ENCODE measurements at regions not wholly inside any gene's neighbourhood (a gene's known extent, or its start where the extent isn't known, plus 50 kb on each side); places are given as distances from the start of the nearest gene placed in this dataset.
"Not testable (repeated sequence)": the region's sequence is repeated elsewhere in the genome, so short reads cannot be mapped to it uniquely, and the experiment has no call there.

DNA sequence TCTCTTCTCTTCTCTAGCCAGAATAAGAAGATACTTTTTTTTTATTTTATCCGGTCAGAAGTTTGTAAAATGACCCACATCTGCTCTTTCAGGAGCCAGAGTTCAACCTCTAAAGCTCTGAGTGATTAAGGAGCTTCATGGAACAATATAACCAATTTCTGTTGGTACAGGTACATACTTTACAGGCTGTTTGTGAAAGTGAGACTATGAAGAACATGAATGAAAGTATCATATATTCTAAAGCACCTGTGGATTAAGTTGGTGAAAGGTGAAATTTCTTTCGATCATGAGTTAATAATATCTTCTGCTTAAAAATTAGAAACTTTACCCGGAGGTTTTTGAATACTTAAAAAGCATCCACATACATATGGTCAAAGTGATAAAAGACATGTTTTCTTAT lies 65.2 kb downstream of the DMRT2 start:
- no peak for DNase-seq (ENCODE audit: low spot score)

DNA sequence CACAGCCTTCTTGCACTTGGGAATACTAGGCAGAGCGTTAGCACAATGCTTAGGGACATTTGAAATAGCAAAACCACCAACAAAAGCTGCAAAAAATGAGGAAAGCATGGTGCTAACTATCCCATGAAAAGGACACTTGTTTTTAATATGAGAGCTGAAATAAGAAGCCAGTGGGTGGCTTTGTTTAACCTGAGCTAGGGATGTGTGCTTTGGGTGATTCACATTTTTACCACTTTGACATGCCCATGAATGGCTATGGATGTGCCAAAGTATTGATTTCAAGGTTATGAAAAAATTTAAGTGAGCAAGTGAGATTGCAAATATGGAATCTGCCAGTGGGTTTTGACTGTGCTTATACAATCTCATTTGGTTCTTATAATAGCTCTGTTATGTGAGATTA lies 67.3 kb downstream of the DMRT2 start:
- DNase-seq (ENCODE audit: low spot score) = no peak

DNA sequence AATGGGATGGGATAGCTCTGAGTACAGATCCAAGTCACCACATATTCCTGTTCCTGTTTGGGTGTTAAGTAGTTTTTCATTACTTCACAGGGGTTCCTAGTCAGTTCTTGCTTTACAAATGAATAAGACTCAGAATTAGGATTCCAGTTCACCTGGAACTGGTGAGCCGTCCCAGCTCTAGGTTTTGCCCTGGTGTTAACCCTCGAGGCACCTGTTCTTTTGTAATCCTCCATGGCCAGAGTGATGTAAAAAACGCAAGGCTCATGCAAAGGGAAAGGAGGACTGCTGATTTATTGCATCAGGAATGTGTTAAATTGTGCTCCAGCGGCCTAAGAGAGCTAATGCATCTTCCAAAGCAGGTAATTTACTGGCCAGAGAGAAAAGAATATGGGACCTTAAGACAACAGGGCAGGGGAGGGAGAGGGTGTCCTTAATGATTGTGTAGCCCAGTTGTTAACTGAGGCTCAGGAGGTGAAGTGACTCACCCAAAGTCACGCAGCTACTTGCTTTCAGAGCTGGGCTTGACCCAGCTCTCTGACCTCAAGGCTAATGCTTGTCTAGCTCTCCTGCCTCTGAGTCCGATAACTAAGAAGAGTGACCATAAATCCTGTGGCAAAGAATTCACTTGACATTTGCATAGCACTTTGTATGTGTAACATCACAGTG lies 70.5 kb downstream of the DMRT2 start:
- no peak for DNase-seq (ENCODE audit: low spot score)

DNA sequence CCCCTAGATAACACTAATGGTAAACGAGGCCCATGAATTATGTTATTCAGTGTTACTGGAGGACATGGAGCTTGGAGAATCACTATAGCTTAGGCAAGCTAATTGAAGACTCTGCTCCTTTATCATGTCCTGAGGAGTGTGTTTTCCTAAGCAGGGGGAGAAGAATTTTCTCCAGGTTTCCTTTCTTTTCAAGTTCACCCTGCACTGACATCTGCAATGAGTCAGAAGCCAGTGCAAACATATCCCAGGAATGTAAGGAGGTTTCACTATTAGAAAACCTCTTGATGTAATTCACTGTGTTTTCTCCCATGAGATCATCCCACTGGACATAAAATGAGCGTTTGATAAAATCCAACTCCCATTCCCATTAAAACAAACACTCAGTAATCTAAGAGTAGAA lies 75.6 kb downstream of the DMRT2 start:
- DNase-seq (ENCODE audit: low spot score) = peak; percentile 14

DNA sequence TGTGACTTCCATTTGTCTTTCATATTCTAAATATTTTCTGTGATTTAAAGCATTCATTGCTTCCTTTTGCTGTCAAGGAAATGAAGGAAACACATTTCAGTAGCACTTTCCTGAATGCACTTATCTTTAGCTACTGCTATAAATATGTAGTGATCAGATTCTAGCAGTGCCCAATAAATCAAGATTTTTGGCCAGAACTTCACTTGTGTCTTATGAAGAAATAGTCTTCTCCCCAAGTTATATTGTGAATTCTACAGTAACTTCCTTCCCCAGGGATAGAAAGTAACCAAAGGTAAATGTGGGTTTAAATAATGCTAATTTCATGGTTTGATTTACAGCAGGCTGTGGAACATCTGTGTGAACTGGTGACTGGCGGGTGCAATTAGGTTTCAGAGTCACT lies 77.9 kb downstream of the DMRT2 start:
- DNase-seq (ENCODE audit: low spot score) = no peak

DNA sequence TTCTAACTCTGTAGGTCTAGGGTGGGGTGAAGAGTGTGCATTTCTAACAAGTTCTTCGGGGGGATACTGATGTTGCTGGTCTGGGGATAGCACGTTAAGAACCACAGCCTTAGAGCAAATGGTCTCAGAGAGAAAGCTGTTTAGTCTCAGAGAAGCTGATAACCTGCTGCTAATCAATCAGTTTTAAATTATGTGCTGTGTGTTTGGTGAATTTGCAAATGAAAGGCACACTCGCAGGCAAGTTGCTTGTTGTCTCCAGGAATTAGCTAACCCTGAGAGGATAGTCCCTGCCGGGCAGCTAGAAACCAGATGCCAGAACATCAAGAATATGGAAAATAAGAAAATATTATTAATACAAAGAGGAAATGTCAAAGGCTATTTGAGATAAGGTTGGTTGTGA lies 79.2 kb downstream of the DMRT2 start:
- DNase-seq (ENCODE audit: low spot score) = no peak

DNA sequence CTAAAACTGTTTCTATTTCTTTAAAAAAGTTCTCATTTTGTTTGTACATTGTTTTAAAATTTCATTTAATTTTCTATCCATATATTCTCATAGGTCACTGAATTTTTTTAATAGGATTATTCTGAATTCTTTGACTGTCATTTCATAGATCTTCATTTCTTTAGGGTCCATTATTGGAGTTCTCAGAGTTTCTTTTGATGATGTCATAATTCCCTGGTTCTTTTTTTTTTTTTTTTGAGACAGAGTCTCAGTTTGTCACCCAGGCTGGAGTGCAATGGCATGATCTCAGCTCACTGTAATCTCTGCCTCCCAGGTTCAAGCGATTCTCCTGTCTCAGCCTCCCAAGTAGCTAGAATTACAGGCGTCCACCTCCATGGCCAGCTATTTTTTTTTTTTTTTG lies 89.9 kb downstream of the DMRT2 start:
- DNase-seq (ENCODE audit: low spot score) = no peak

DNA sequence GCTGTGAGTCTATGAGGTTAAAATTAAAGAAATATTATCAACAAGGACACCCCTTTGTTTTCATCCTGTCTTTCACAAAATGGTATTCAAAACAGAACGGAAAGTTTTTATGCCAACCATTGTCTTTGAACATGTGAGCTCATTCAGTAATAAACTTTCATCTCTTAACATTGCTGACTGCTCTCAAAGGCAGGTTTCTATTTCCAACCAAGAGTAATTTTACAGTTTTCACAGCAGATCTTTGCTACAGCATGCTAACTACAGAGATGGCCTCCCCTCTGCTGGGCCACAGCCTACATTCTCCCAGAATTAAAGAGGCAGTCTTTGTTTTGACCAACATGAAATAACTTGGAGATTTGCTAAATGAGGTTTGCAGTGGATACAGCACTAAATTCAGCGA lies 101.5 kb downstream of the DMRT2 start:
- no peak for DNase-seq (ENCODE audit: low spot score)

DNA sequence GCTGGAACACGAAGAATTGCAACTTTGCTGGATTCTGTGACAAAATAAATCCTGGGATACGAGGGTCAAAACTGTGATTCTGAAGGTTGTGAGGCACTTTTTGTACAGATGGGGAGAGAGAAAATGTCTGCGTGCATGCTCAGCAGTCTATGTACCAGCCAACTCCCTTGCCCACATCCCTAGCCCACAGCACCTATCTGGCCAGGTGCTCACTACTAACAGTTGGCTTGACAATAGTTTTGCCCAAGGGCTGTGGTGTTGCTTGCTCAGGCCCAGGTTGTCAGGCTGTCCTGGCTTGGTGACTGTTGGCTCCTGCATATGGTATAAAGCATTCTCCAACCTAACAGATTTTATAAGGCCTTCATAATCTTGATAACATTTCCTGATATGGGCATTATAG lies 102.0 kb downstream of the DMRT2 start:
- DNase-seq (ENCODE audit: low spot score) = no peak

DNA sequence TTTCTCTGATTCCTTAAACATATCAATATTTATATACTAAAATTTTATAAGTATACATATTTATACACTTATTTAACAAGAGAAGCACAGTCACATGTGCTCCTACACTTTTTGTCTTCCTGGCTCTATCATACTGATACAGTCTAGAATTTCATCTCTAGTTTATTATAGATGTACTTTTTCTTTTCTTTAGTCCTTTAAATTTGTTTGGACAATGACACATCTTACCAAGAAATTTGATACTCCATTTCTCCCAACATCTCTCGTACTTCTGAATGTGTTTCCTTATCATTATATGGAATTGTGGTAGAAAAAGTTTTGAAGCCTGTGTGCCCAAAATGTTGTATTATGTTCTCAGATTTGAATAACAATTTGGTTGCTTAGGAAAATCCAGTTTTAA lies 104.6 kb downstream of the DMRT2 start:
- DNase-seq (ENCODE audit: low spot score) = no peak

DNA sequence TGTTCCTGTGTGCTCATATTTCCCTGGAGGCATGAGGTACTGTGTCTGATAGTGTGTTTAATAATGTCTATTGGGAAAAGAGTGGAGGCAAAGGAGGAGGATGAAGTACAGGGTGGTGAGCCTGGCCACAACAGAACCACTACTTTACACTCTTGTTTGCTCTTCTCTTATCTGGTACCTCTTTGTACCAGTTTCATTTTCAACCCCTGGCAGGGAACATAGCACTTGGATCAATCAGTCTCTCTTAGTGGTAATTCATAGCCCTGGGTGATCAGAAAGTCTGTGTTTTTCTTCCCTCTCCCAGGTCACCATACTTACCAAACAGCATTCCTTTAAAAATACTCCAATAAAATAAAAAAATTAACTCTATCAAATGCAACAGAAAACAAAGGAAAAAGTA lies 105.4 kb downstream of the DMRT2 start:
- no peak for DNase-seq (ENCODE audit: low spot score)

DNA sequence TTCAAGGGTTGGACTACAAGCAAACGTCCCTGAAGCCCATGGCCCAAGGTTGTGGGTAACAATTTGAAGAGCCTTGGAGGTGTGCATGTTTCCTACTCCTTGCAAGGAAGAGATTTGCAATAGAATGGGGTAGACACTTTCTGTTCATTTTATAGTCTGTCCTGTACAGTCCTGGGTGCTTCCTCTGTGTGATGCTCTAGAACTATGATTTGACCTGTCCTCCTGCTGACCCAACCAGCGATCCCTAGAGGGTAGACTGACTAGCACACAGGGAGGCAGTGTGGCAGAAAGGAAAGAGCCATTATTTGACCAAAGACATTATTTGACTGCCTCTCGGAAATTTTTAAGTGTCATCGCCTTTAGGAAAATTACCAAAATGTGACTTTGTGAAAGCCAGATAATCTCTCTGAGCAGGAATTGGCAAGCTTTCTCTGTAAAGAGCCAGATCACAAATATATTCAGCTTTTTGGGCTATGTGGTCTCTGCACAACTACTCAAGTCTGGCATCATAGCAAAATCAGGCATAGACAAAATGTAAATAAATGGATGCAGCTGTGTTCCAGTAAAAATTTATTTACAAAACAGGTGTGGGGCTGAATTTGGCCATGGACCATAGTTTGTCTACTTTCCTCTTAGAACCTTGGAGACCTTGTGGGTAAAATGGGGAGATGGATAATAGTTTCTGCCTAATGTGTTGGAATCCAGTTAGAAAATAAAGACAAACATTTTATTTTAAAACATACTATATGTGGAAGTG lies 106.8 kb downstream of the DMRT2 start:
- no peak for DNase-seq (ENCODE audit: low spot score)

DNA sequence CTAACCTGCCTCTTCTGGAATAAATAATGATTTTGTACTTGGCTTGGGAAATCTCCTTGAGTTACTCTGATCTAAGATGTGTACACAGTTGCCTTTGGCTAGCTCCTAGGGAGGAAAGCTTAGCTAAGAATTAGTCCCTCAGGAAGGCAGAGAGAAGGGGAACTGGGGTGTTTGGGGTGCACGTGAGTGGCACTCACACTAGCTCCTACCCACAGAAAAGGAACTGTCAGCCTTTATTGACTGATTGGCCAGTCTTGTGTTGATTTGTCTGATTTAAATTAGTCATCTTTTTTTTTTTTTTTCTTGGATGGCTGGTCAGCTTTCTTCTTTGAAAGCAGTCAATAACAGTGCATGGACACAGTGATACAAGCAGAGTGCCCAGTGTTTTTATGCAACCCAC lies 107.7 kb downstream of the DMRT2 start:
- no peak for DNase-seq (ENCODE audit: low spot score)

DNA sequence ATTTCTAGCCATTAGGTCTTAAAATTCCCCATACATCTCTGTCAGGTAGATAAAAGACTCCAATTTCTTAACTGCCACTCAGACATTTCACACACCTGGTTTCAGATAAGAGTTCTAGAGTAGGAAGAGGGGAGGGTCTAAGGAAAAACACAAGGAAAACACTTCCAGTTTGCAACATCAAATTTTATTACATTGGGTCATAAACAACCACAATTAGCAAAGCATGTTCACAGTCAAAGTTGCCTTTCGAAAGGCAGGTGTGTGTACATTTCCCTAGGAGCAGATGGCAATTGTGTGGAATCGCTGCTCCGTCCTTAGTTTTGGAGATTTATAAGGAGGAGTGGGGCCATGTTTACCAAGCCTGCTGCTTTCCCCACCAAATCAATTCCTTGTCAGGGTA lies 120.8 kb downstream of the DMRT2 start:
- no peak for DNase-seq (ENCODE audit: low spot score)

DNA sequence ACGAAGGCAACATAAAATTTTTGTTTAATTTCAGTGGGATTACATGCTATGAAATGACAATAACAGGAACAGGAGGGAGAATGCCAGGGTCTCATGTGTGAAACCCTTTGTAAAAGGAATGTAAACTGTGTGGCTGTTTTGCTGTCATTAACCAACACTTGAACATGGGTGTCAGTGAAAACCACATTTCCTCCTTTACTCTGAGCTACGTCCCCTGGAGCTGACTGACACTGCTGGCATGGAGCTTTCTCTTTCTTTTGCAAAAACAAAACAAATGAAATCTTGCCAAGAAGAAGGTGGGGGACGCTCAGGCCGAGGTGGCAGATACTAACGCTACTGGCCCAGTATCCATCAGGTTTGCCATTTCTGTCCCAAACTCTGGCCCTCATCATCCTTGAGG lies 121.4 kb downstream of the DMRT2 start:
- no peak for DNase-seq (ENCODE audit: low spot score)

DNA sequence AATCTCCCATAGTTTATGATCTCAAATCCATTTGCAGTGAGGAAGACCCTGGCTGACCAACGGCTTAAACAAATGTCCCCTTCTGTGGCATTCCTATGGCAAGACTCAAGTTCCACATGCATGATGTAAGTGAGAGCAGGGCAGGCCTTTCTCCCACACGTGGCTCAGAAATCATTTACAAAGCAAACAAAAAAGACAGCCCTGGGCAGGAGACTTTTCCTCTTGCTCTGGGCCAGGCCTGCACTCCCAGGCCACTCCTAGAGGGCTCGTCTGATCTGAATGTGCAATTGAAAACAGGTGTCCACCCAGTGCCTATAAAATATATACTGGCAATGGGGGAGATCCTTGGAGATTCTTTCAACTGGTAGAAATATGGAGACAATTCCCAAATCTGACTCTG lies 123.1 kb downstream of the DMRT2 start:
- DNase-seq (ENCODE audit: low spot score) = no peak

DNA sequence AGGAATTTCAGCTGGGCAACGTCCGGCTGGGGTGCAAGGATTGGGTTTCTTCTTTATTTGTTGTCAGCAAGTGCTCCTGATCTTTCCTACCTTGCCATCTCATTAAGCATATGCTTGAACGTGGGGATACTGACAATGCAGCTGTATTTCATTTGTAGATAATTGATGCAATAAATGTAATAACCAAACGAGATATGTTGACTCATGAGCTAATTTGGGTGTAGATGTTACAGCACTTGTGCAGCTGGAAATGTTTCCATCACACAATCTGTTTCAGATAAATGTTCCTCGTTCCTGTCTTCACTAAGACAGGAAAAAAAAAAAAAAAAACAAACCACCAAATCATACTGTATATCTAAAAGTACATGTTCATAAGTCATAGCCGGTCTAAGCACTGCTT lies 123.8 kb downstream of the DMRT2 start:
- no peak for DNase-seq (ENCODE audit: low spot score)

DNA sequence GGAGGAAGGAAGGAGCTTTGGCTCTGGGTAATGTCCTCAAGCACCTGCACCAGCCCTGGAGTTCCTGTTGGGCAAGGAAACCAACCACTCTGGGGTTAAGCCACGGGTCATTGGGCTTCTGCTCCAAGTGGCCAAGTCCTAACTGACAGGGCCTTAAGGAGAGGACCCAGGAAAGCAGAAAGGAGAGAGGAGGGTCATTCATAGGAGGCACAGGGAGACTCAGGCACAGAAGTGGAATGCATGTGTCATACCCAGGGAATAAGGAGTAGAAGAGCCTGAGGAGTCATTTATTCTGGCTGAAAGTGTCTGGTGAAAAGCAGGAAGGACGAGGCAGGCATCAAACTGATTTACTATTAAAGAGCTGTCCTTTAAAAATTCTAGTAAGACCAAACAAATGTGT lies 129.2 kb downstream of the DMRT2 start:
- no peak for DNase-seq (ENCODE audit: low spot score)

DNA sequence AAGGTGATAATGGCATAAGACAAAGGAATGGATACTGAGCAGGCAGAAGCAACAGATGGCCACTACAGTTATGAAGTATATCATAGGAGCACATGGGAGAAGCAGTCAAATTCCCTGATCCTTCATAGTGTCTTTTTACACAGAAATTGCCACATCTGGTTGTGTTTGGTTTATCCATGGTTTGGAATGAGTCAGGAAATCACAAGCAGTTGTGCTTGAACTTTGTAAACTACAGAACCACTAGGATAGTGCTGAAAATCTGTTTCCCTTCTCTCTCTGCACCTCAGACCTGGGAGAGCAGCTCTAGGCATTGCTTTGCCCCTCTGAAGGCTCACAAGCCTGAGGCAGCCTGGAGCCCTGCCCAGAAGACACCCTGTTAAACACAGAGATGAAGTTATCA lies 134.0 kb downstream of the DMRT2 start:
- no peak for DNase-seq (ENCODE audit: low spot score)

DNA sequence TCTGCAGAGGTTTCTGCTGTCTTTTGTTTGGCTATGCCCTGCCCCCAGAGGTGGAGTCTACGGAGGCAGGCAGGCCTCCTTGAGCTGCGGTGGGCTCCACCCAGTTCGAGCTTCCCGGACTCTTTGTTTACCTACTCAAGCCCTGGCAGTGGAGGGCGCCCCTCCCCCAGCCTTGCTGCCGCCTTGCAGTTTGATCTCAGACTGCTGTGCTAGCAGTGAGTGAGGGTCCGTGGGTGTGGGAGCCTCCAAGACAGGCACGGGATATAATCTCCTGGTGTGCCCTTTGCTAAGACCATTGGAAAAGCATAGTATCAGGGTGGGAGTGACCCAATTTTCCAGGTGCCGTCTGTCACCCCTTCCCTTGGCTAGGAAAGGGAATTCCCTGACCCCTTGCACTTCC lies 137.0 kb downstream of the DMRT2 start:
- DNase-seq (ENCODE audit: low spot score) = not testable (repeated sequence)

DNA sequence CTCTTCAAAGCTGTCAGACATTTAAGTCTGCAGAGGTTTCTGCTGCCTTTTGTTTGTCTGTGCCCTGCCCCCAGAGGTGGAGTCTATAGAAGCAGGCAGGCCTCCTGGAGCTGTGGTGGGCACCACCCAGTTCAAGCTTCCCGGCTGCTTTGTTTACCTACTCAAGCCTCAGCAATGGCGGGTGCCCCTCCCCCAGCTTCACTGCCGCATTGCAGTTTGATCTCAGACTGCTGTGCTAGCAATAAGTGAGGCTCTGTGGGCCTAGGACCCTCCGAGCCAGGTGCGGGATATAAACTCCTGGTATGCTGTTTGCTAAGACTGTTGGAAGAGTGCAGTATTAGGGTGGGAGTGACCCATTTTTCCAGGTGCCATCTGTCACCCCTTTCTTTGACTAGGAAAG lies 145.5 kb downstream of the DMRT2 start:
- not testable (repeated sequence) for DNase-seq (ENCODE audit: low spot score)

DNA sequence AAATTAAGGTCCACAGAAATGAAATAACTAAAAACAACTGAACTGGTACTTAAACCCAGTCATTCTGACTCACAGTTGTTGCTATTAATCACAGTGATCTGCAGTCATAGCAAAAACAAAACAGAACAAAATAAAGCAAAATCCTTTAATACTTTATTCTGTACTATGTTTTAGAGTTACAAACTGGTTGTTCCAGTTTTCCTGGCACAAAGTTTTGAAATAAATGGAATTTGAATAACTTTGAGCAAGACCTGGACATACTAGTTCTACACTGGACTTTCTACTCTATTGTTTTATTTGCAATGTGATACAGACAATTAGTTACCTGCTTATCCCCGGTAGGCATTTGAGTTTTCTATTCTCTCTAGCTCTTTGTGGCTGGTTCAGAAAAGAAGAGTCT lies 147.9 kb downstream of the DMRT2 start:
- peak; percentile 15 for DNase-seq (ENCODE audit: low spot score)

DNA sequence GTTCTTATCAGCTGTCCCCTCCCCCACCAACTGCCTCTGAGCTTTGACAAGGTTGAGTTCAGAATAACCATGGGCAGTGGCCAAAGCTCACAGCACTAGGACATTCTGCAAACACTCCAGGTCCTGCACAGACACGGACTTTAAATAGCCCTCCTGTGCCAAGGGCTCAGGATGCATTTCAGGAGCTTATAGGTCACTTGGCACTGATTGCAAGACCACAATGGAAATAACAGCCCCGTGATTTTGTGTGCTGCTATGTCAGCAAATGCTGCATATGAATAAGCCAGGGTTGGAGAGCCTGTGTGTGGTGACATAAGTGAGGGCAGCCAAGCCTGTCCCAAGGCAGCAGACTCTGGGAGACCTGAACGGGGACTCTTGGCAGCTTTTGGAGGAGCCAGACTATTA lies 150.7 kb downstream of the DMRT2 start:
- no peak for DNase-seq (ENCODE audit: low spot score)

DNA sequence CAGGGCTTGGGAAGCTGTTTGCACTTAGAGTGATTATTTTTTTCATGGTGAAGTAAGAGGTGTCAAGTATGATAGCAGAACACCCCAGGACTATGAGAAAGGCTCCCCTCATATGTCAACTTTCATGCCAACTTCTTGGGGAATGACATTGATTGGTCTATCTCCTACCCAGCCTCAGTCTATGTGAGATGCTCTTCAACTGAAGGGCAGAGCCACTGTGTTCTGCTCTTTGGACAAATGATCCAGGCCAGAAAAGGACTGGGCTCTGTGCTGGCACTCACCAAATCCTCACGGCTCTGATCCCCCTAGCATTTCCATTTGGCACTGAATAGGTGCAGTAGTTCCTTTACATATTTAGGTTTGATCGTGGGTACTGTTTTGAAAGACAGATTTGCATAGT lies 151.1 kb downstream of the DMRT2 start:
- no peak for DNase-seq (ENCODE audit: low spot score)

Data from RKO (cell line).